ENCODE measurements at regions not wholly inside any gene's neighbourhood (a gene's known extent, or its start where the extent isn't known, plus 50 kb on each side); places are given as distances from the start of the nearest gene placed in this dataset.

GRCh38 chr3:86702381-86702958 lies 288.5 kb downstream of the VGLL3 start:
- no peak overlapping the region for H2BK20ac ChIP-seq (ENCODE audit: low read depth, low read length)
- intact Hi-C loops (cut with micrococcal nuclease) (loop anchor here (5.0 kb wide), 2 partner anchors 385 to 465 kb away; no protein-coding TSS in a partner anchor), in situ Hi-C loops (cut with MboI; ENCODE audit: low sequenced_read_pairs) (no loop called here), dilution Hi-C loops (cut with HindIII; ENCODE audit: low sequenced_read_pairs, unreplicated experiment) (no loop called here)
- no TSS peak for BruUV-seq (replicated peaks)
- H3K56ac ChIP-seq (ENCODE audit: extremely low read depth, insufficient read depth, low read length): no peak overlapping the region
- no peaks in the 10 kb centered on the region for H4K20me1 ChIP-seq (ENCODE audit: insufficient read depth, low read length)
- no peak overlapping the region for H2BK5ac ChIP-seq (ENCODE audit: low read depth, low read length, poor library complexity, severe bottlenecking)
- H2BK15ac ChIP-seq (ENCODE audit: low read depth, low read length): no peak overlapping the region
- no peak overlapping the region for H3K4me3 ChIP-seq (ENCODE audit: insufficient read depth, low read depth, low read length)
- DNase-seq (peak; percentile 1), ATAC-seq (ENCODE audit: low read depth) (peak; percentile 51)
- no peak overlapping the region for H3K4me2 ChIP-seq (ENCODE audit: low read depth, low read length)
- no peaks in the 10 kb centered on the region for H3K27me3 ChIP-seq (ENCODE audit: control insufficient read depth, insufficient read depth, low read length)
- ChIA-PET POLR2A (ENCODE audit: unreplicated experiment) (no interaction called here), CTCF (interaction anchor here (1.1 kb wide), 1 partner anchor 10 kb away, joined by 4 read pairs; no protein-coding TSS in a partner anchor)
- no peak overlapping the region for H3K27ac ChIP-seq (ENCODE audit: insufficient read depth, low read length)
- no peak overlapping the region for H4K8ac ChIP-seq (ENCODE audit: low read depth in 2 of 2, low read length in 2 of 2)
- no peak overlapping the region for H2BK120ac ChIP-seq (ENCODE audit: low read depth, low read length)
- H3K14ac ChIP-seq (replicated peaks; ENCODE audit: low read depth, low read length): no peak overlapping the region
- H3K36me3 ChIP-seq (ENCODE audit: control insufficient read depth, insufficient read depth, low read length): no peaks in the 10 kb centered on the region
- H4K5ac ChIP-seq (ENCODE audit: low read depth, low read length): no peak overlapping the region
- no peaks in the 10 kb centered on the region for H3K4me1 ChIP-seq (ENCODE audit: control insufficient read depth, insufficient read depth, low read length)
- TF ChIP-seq, protein P1, sequence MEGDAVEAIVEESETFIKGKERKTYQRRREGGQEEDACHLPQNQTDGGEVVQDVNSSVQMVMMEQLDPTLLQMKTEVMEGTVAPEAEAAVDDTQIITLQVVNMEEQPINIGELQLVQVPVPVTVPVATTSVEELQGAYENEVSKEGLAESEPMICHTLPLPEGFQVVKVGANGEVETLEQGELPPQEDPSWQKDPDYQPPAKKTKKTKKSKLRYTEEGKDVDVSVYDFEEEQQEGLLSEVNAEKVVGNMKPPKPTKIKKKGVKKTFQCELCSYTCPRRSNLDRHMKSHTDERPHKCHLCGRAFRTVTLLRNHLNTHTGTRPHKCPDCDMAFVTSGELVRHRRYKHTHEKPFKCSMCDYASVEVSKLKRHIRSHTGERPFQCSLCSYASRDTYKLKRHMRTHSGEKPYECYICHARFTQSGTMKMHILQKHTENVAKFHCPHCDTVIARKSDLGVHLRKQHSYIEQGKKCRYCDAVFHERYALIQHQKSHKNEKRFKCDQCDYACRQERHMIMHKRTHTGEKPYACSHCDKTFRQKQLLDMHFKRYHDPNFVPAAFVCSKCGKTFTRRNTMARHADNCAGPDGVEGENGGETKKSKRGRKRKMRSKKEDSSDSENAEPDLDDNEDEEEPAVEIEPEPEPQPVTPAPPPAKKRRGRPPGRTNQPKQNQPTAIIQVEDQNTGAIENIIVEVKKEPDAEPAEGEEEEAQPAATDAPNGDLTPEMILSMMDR (conservative IDR thresholded peaks at IDR 0.05; ENCODE audit: low read depth, low read length): peak; percentile 58
- no peak for TF ChIP-seq POLR2A (IDR thresholded peaks at IDR 0.05; ENCODE audit: low read depth, low read length)
- TF ChIP-seq CHD1 (IDR thresholded peaks at IDR 0.05; ENCODE audit: low read depth, low read length): no peak
- TF ChIP-seq RAD21 (IDR thresholded peaks at IDR 0.05; ENCODE audit: low read length): peak; percentile 44
- H2AK5ac ChIP-seq (ENCODE audit: low read depth, low read length): no peak overlapping the region
- no peak overlapping the region for H4K91ac ChIP-seq (ENCODE audit: insufficient read depth, low read depth, low read length)
- H2AK9ac ChIP-seq (replicated peaks; ENCODE audit: low read depth, low read length, poor library complexity): no peak overlapping the region
- no CpG with 5 or more reads among the region's 1 CpG for WGBS, 2 experiments (ENCODE audit: extremely low coverage in 2 of 2, insufficient read length in 1 of 2)
- no peak overlapping the region for H3K18ac ChIP-seq (ENCODE audit: low read depth, low read length)
- H2AFZ ChIP-seq (replicated peaks; ENCODE audit: low read length, poor library complexity): no peak overlapping the region
- H3K23ac ChIP-seq (ENCODE audit: low read depth, low read length): no peak overlapping the region
- H3K9me1 ChIP-seq (ENCODE audit: insufficient read depth, low read length): no peaks in the 10 kb centered on the region
- H3K4ac ChIP-seq (ENCODE audit: low read depth, low read length): no peak overlapping the region
- H3K9ac ChIP-seq (ENCODE audit: low read depth, low read length): no peak overlapping the region
- H3K79me1 ChIP-seq (ENCODE audit: low read depth in 1 of 2, low read length in 2 of 2): no peaks in the 10 kb centered on the region
- H3K9me3 ChIP-seq (ENCODE audit: control insufficient read depth, insufficient read depth, low read length): no peaks in the 10 kb centered on the region
